Hepatocyte (in vitro differentiated cells): ENCODE measurements at regions not wholly inside any gene's neighbourhood (a gene's known extent, or its start where the extent isn't known, plus 50 kb on each side); places are given as distances from the start of the nearest gene placed in this dataset.

Experiments
- DNase-seq: peaks from one replicate; pipeline ENCODE4 v3.0.0-alpha.2; 2016; ENCODE audit warnings: low spot score
- H2AFZ ChIP-seq: fragments of 200-600 bp; sonication (generic); 2 replicates; pipeline ENCODE4 v1.6.0; 2016; ENCODE audit warnings: antibody characterized with exemption, mild to moderate bottlenecking
- H3K27ac ChIP-seq: fragments of 200-600 bp; sonication (generic); 2 replicates; pipeline ENCODE4 v1.5.1; 2016; ENCODE audit warnings: mild to moderate bottlenecking
- H3K27me3 ChIP-seq: fragments of 200-600 bp; sonication (generic); 2 replicates; pipeline ENCODE4 v1.6.1; 2016
- H3K36me3 ChIP-seq: fragments of 200-600 bp; sonication (generic); replicated peaks from 2 replicates; pipeline ENCODE4 v1.5.1; 2016; ENCODE audit warnings: low read depth; ENCODE audit not compliant: insufficient read depth
- H3K4me1 ChIP-seq: fragments of 200-600 bp; sonication (generic); 2 replicates; pipeline ENCODE4 v1.5.1; 2016; ENCODE audit warnings: mild to moderate bottlenecking, moderate library complexity; ENCODE audit not compliant: insufficient read depth
- H3K4me2 ChIP-seq: fragments of 200-600 bp; sonication (generic); 2 replicates; pipeline ENCODE4 v1.6.0; 2016
- H3K4me3 ChIP-seq: fragments of 200-600 bp; sonication (generic); 2 replicates; pipeline ENCODE4 v1.5.1; 2016; ENCODE audit warnings: mild to moderate bottlenecking
- H3K79me2 ChIP-seq: fragments of 200-600 bp; sonication (generic); 2 replicates; pipeline ENCODE4 v1.6.0; 2017; ENCODE audit warnings: mild to moderate bottlenecking
- H3K9me2 ChIP-seq: fragments of 200-600 bp; sonication (generic); replicated peaks from 2 replicates; pipeline ENCODE4 v1.6.0; 2017; ENCODE audit warnings: mild to moderate bottlenecking; ENCODE audit not compliant: insufficient read depth
- H3K9me3 ChIP-seq: fragments of 200-600 bp; sonication (generic); 2 replicates; pipeline ENCODE4 v1.5.1; 2016; ENCODE audit warnings: low read depth, mild to moderate bottlenecking
- H4K20me1 ChIP-seq: fragments of 200-600 bp; sonication (generic); 2 replicates; pipeline ENCODE4 v1.6.0; 2016; ENCODE audit warnings: mild to moderate bottlenecking; ENCODE audit not compliant: insufficient read depth, poor library complexity, severe bottlenecking
- EZH2 ChIP-seq: fragments of 200-600 bp; sonication (generic); IDR thresholded peaks from 2 replicates; pipeline ENCODE4 v1.6.1; 2016; ENCODE audit warnings: antibody characterized with exemption, mild to moderate bottlenecking, borderline replicate concordance
- EZH2phosphoT487 ChIP-seq: fragments of 200-600 bp; sonication (generic); IDR thresholded peaks from one replicate; pipeline ENCODE4 v1.6.1; 2018; ENCODE audit warnings: antibody characterized with exemption, mild to moderate bottlenecking, low read depth, moderate library complexity; ENCODE audit not compliant: unreplicated experiment, severe bottlenecking
- WGBS: methylation state at CpG from one replicate; pipeline ENCODE4 v1.1.6; 2016; ENCODE audit warnings: low lambda C conversion rate; ENCODE audit errors: missing lambda C conversion rate; 5-methylcytosine and 5-hydroxymethylcytosine counted together
- TF ChIP-seq, protein P1 (sequence below): fragments of 200-600 bp; sonication (generic); IDR thresholded peaks from 2 replicates; pipeline ENCODE4 v1.5.1; 2016; ENCODE audit warnings: antibody characterized with exemption, mild to moderate bottlenecking; ENCODE audit not compliant: poor library complexity

- no peak overlapping the region for H2AFZ ChIP-seq
- H3K27ac ChIP-seq, result no peak overlapping the region
- 75% methylated on average over 1 of the region's 1 CpG for WGBS
- no peaks in the 10 kb centered on the region for H3K36me3 ChIP-seq
- H3K4me2 ChIP-seq, result no peak overlapping the region
- no peaks in the 10 kb centered on the region for H3K4me1 ChIP-seq
- H3K9me3 ChIP-seq, result no peaks in the 10 kb centered on the region
- H3K27me3 ChIP-seq, result no peaks in the 10 kb centered on the region
- TF ChIP-seq EZH2phosphoT487 (no peak), EZH2 (no peak)
- TF ChIP-seq, protein P1, sequence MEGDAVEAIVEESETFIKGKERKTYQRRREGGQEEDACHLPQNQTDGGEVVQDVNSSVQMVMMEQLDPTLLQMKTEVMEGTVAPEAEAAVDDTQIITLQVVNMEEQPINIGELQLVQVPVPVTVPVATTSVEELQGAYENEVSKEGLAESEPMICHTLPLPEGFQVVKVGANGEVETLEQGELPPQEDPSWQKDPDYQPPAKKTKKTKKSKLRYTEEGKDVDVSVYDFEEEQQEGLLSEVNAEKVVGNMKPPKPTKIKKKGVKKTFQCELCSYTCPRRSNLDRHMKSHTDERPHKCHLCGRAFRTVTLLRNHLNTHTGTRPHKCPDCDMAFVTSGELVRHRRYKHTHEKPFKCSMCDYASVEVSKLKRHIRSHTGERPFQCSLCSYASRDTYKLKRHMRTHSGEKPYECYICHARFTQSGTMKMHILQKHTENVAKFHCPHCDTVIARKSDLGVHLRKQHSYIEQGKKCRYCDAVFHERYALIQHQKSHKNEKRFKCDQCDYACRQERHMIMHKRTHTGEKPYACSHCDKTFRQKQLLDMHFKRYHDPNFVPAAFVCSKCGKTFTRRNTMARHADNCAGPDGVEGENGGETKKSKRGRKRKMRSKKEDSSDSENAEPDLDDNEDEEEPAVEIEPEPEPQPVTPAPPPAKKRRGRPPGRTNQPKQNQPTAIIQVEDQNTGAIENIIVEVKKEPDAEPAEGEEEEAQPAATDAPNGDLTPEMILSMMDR, result no peak
- H4K20me1 ChIP-seq, result no peaks in the 10 kb centered on the region
- no peak for DNase-seq
- no peaks in the 10 kb centered on the region for H3K9me2 ChIP-seq
- H3K79me2 ChIP-seq, result no peaks in the 10 kb centered on the region
- no peak overlapping the region for H3K4me3 ChIP-seq
These were observed 315.9 kb upstream of the LRATD1 start for GRCh38 chr2:14316594-14316993.

DNA sequence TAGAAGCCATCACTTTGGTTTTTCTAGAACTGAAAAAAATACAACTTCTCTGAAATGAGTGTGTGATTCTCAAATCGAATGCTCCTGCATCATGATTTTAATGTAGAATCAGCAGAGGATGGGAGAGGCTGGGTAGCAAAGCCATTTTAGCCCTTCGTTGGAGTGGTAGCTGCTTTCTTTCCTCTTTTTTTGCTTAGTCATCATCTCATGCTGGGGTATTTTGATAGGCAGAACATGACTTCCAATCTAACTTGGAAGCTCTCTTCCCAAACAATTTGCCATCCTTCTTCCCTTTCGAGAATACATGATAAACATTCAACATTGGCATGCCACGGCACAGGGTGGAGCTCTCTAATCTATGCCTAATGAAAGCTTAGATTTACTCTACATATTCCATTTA is 311.2 kb upstream of the LRATD1 start:
- no peak overlapping the region for H2AFZ ChIP-seq
- 91% methylated on average over 4 of the region's 4 CpGs for WGBS
- TF ChIP-seq EZH2 (no peak), EZH2phosphoT487 (no peak)
- TF ChIP-seq, protein P1, result no peak
- no peak overlapping the region for H3K4me3 ChIP-seq
- no peaks in the 10 kb centered on the region for H3K9me2 ChIP-seq
- DNase-seq, result no peak
- no peaks in the 10 kb centered on the region for H4K20me1 ChIP-seq
- no peak overlapping the region for H3K4me2 ChIP-seq
- no peaks in the 10 kb centered on the region for H3K36me3 ChIP-seq
- H3K27me3 ChIP-seq, result no peaks in the 10 kb centered on the region
- H3K79me2 ChIP-seq, result no peaks in the 10 kb centered on the region
- H3K9me3 ChIP-seq, result no peaks in the 10 kb centered on the region
- no peaks in the 10 kb centered on the region for H3K4me1 ChIP-seq
- H3K27ac ChIP-seq, result no peak overlapping the region

DNA sequence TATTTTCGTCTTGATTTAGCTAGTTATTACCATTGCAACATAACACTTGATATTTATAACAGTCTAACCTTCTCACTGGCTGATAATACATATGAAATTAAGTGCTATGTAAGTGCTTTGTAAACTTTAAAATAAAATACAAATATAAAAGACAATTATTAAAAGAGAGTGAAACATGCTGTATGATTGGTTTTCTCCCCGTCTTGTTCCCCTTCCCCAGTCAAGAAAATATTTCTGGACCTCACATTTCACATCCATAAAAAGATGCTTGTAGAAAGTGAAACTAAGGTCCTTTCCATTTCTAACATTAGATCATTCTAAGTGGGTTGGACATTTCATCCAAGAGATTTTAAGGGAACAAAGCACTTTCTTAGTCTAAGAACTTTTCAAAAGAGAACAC is 310.2 kb upstream of the LRATD1 start:
- H2AFZ ChIP-seq, result no peak overlapping the region

More for the DNA sequence above, 310.2 kb upstream of the LRATD1 start:
- H4K20me1 ChIP-seq, result no peaks in the 10 kb centered on the region
- no peaks in the 10 kb centered on the region for H3K9me2 ChIP-seq
- no peak for TF ChIP-seq EZH2phosphoT487
- TF ChIP-seq EZH2, result no peak
- TF ChIP-seq, protein P1, result no peak
- no peak for DNase-seq
- WGBS, result 84% methylated on average over 2 of the region's 2 CpGs
- H3K4me2 ChIP-seq, result no peak overlapping the region
- no peaks in the 10 kb centered on the region for H3K79me2 ChIP-seq
- H3K4me3 ChIP-seq, result no peak overlapping the region
- H3K9me3 ChIP-seq, result no peaks in the 10 kb centered on the region
- no peaks in the 10 kb centered on the region for H3K36me3 ChIP-seq
- H3K4me1 ChIP-seq, result no peaks in the 10 kb centered on the region
- H3K27me3 ChIP-seq, result no peaks in the 10 kb centered on the region
- H3K27ac ChIP-seq, result no peak overlapping the region
